HCT116 (cell line): ENCODE measurements at regions not wholly inside any gene's neighbourhood (a gene's known extent, or its start where the extent isn't known, plus 50 kb on each side); places are given as distances from the start of the nearest gene placed in this dataset.

Experiments used
- ATAC-seq: fragments of 200-7000 bp; cut with Tn5 transposase; 2 replicates; pipeline ENCODE4 v1.9.1; 2020; ENCODE audit warnings: mild to moderate bottlenecking, moderate library complexity
- BruUV-seq: library from RNA; stranded (reverse); fragments of 400-500 nt; replicated peaks from 2 replicates; lab custom pipeline; 2021; lab: Mats Ljungman, UMichigan
- CTCF ChIA-PET: fragments of 300-600 bp; sonication (Branson Sonifier 250); formaldehyde crosslinking; loops from one replicate; lab custom pipeline; 2021; ENCODE audit warnings: antibody characterized with exemption; lab: Charles Lee
- POLR2A ChIA-PET: fragments of 300-600, 350-600 bp; sonication (Branson Sonifier 250); formaldehyde crosslinking; loops from one replicate; lab custom pipeline; 2021; ENCODE audit warnings: antibody characterized with exemption; lab: Charles Lee
- RAD21 ChIA-PET, 2 experiments: fragments of 300-600 bp; sonication (Branson Sonifier 250); formaldehyde crosslinking; loops; one replicate each; lab custom pipeline; 2023; ENCODE audit warnings: low total read pairs in 2 of 2; ENCODE audit not compliant: uncharacterized antibody in 2 of 2, unreplicated experiment in 2 of 2, low non-redundant PET in 1 of 2; lab: Charles Lee
- DNase-seq: peaks from one replicate; pipeline ENCODE4 v3.0.0-alpha.2; 2010; ENCODE audit warnings: low read depth, low spot score
- H2AFZ ChIP-seq: fragments of 200-600 bp; shearing (Covaris generic), sonication (generic); 2 replicates; pipeline ENCODE4 v1.6.1; 2017; ENCODE audit warnings: low read depth, mixed run types, mixed read lengths, antibody characterized with exemption, low read length; ENCODE audit not compliant: poor library complexity, severe bottlenecking
- H3K27ac ChIP-seq: 2 replicates; pipeline ENCODE4 v1.5.1; 2012; ENCODE audit warnings: low read depth, low read length
- H3K27me3 ChIP-seq: fragments of 200-600 bp; sonication (generic); 2 replicates; pipeline ENCODE4 v1.6.1; 2016; ENCODE audit warnings: mixed run types, low read length, mixed read lengths; ENCODE audit not compliant: insufficient read depth
- H3K36me3 ChIP-seq, 2 experiments: fragments of 200-500 bp in 1 of 2; fragments of 200-600 bp in 1 of 2; sonication (Bioruptor generic) in 1 of 2; sonication (generic) in 1 of 2; 2 replicates each; pipeline versions ENCODE4 v1.5.1 to v1.6.1; 2014 to 2016; ENCODE audit warnings: low read length in 2 of 2, inconsistent platforms in 1 of 2, mixed read lengths in 1 of 2, mixed run types in 1 of 2; ENCODE audit not compliant: insufficient read depth in 2 of 2, control insufficient read depth in 1 of 2
- H3K4me1 ChIP-seq, 2 experiments: fragments of 200-600 bp in 1 of 2; sonication (generic) in 1 of 2; 2 replicates each; pipeline versions ENCODE4 v1.5.1 to v1.6.1; 2012 to 2017; ENCODE audit warnings: low read length in 2 of 2, inconsistent platforms in 1 of 2, mild to moderate bottlenecking in 1 of 2, mixed read lengths in 1 of 2, mixed run types in 1 of 2, moderate library complexity in 1 of 2; ENCODE audit not compliant: insufficient read depth in 2 of 2, control insufficient read depth in 1 of 2
- H3K4me2 ChIP-seq: fragments of 200-600 bp; sonication (generic); 2 replicates; pipeline ENCODE4 v1.6.1; 2017; ENCODE audit warnings: mixed run types, low read length, mixed read lengths
- H3K4me3 ChIP-seq, 2 experiments: fragments of 200-600 bp in 1 of 2; sonication (generic) in 1 of 2; replicated peaks in 1 of 2; 2 replicates each; pipeline ENCODE4 v1.5.1; 2011 to 2016; ENCODE audit warnings: low read length in 2 of 2, control low read depth in 1 of 2, low read depth in 1 of 2, mild to moderate bottlenecking in 1 of 2, mixed read lengths in 1 of 2, mixed run types in 1 of 2
- H3K79me2 ChIP-seq: fragments of 200-600 bp; sonication (generic); 2 replicates; pipeline ENCODE4 v1.6.1; 2017; ENCODE audit warnings: mild to moderate bottlenecking, mixed run types, low read length, moderate library complexity, mixed read lengths; ENCODE audit not compliant: insufficient read depth
- H3K9ac ChIP-seq: fragments of 200-600 bp; sonication (generic); 2 replicates; pipeline ENCODE4 v1.6.1; 2016; ENCODE audit warnings: low read length, mixed read lengths
- H3K9me2 ChIP-seq: fragments of 200-600 bp; sonication (generic), shearing (Covaris generic); 2 replicates; pipeline ENCODE4 v1.6.1; 2017; ENCODE audit warnings: mixed run types, mild to moderate bottlenecking, moderate library complexity; ENCODE audit not compliant: insufficient read depth
- H3K9me3 ChIP-seq, 2 experiments: fragments of 200-500 bp in 1 of 2; fragments of 200-600 bp in 1 of 2; sonication (Bioruptor generic) in 1 of 2; sonication (generic) in 1 of 2; 2 replicates each; pipeline ENCODE4 v1.6.1; 2014 to 2017; ENCODE audit warnings: low read length in 2 of 2, mixed read lengths in 2 of 2, inconsistent platforms in 1 of 2, low read depth in 1 of 2, mild to moderate bottlenecking in 1 of 2, mixed run types in 1 of 2, moderate library complexity in 1 of 2; ENCODE audit not compliant: control insufficient read depth in 1 of 2, insufficient read depth in 1 of 2
- H4K20me1 ChIP-seq: fragments of 200-600 bp; sonication (generic), shearing (Covaris generic); 2 replicates; pipeline ENCODE4 v1.6.1; 2017; ENCODE audit warnings: mixed run types, mild to moderate bottlenecking, moderate library complexity; ENCODE audit not compliant: insufficient read depth
- CBX3 ChIP-seq: IDR thresholded peaks from 2 replicates; pipeline ENCODE4 v1.6.1; 2012; ENCODE audit warnings: low read depth
- CEBPB ChIP-seq: IDR thresholded peaks from 2 replicates; pipeline ENCODE4 v1.6.1; 2012; ENCODE audit warnings: low read depth
- CTCF ChIP-seq, 3 experiments: fragments of 200-600 bp in 1 of 3; sonication (generic) in 1 of 3; IDR thresholded peaks in 2 of 3; conservative IDR thresholded peaks in 1 of 3; 2 replicates each; pipeline ENCODE4 v1.5.1; 2012 to 2017; ENCODE audit warnings: low read depth in 2 of 3, low read length in 2 of 3, antibody characterized with exemption in 1 of 3, borderline replicate concordance in 1 of 3, control low read depth in 1 of 3, mild to moderate bottlenecking in 1 of 3, mixed read lengths in 1 of 3, mixed run types in 1 of 3, moderate library complexity in 1 of 3; ENCODE audit not compliant: insufficient read depth in 1 of 3
- EGR1 ChIP-seq: IDR thresholded peaks from 2 replicates; pipeline ENCODE4 v1.6.1; 2012; ENCODE audit warnings: low read depth
- ELF1 ChIP-seq: IDR thresholded peaks from 2 replicates; pipeline ENCODE4 v1.6.1; 2012; ENCODE audit warnings: low read depth, borderline replicate concordance
- EZH2 ChIP-seq: fragments of 200-600 bp; sonication (generic); IDR thresholded peaks from 2 replicates; pipeline ENCODE4 v1.6.1; 2017; ENCODE audit warnings: antibody characterized with exemption, mixed run types
- EZH2phosphoT487 ChIP-seq: fragments of 200-600 bp; IDR thresholded peaks from 2 replicates; pipeline ENCODE4 v1.6.1; 2018; ENCODE audit warnings: antibody characterized with exemption, borderline replicate concordance
- FOSL1 ChIP-seq: IDR thresholded peaks from 2 replicates; pipeline ENCODE4 v1.6.1; 2012; ENCODE audit warnings: low read depth
- JUND ChIP-seq: IDR thresholded peaks from 2 replicates; pipeline ENCODE4 v1.6.1; 2012
- MAX ChIP-seq: IDR thresholded peaks from 2 replicates; pipeline ENCODE4 v1.6.1; 2012
- POLR2A ChIP-seq: IDR thresholded peaks from 2 replicates; pipeline ENCODE4 v1.7.0; 2011; ENCODE audit warnings: borderline replicate concordance; ENCODE audit not compliant: insufficient read depth, insufficient read length; ENCODE audit errors: extremely low read depth
- POLR2AphosphoS5 ChIP-seq: IDR thresholded peaks from 2 replicates; pipeline ENCODE4 v1.6.1; 2011; ENCODE audit warnings: mild to moderate bottlenecking, low read depth, low read length, moderate library complexity
- RAD21 ChIP-seq: IDR thresholded peaks from 2 replicates; pipeline ENCODE4 v1.6.1; 2012; ENCODE audit warnings: low read depth, mild to moderate bottlenecking
- REST ChIP-seq: IDR thresholded peaks from 2 replicates; pipeline ENCODE4 v1.6.1; 2012; ENCODE audit warnings: low read depth
- SP1 ChIP-seq: IDR thresholded peaks from 2 replicates; pipeline ENCODE4 v1.6.1; 2012; ENCODE audit warnings: low read depth
- TCF7L2 ChIP-seq: IDR thresholded peaks from 2 replicates; pipeline ENCODE4 v1.7.0; 2011; ENCODE audit warnings: borderline replicate concordance, inconsistent platforms; ENCODE audit not compliant: insufficient read depth, insufficient read length; ENCODE audit errors: extremely low read depth
- ZBTB33 ChIP-seq: IDR thresholded peaks from 2 replicates; pipeline ENCODE4 v1.6.1; 2011; ENCODE audit warnings: mild to moderate bottlenecking, low read length, moderate library complexity; ENCODE audit not compliant: insufficient replicate concordance; ENCODE audit errors: extremely low read depth
- ZFX ChIP-seq: fragments of 450-650 bp; IDR thresholded peaks from 2 replicates; pipeline ENCODE4 v1.6.1; 2017
- ZNF274 ChIP-seq: fragments of 200-500 bp; sonication (Bioruptor generic); IDR thresholded peaks from 2 replicates; pipeline ENCODE4 v1.6.1; 2014; ENCODE audit warnings: mild to moderate bottlenecking, low read depth, low read length, inconsistent platforms
- intact Hi-C: fragments of 100-400 bp; cut with micrococcal nuclease; formaldehyde crosslinking; loops from 2 replicates; pipeline ENCODE4 v1.10.0; 2022

GRCh38 chr11:104725796-104726408 is 172.4 kb downstream of the CASP12 start:
- Histone ChIP-seq H3K79me2 (no peaks in the 10 kb centered on the region), H3K36me3 (no peaks in the 10 kb centered on the region), H4K20me1 (no peaks in the 10 kb centered on the region), H3K27me3 (no peaks in the 10 kb centered on the region), H3K4me1 (no peaks in the 10 kb centered on the region), H3K4me2 (no peak overlapping the region), H3K9ac (no peak overlapping the region), H3K9me2 (no peaks in the 10 kb centered on the region), H3K27ac (no peak overlapping the region), H2AFZ (no peak overlapping the region), H3K4me3 (no peak overlapping the region), H3K9me3 (no peaks in the 10 kb centered on the region)
- BruUV-seq: no TSS peak
- intact Hi-C loops: no loop called here
- ChIA-PET RAD21 (no interaction called here), POLR2A (no interaction called here), CTCF (no interaction called here)
- DNase-seq: no peak
- no peak for TF ChIP-seq ZBTB33
- no peak for TF ChIP-seq CTCF (IDR thresholded peaks at IDR 0.05 in 2 of 3, conservative IDR thresholded peaks at IDR 0.05 in 1 of 3; ENCODE audit: borderline replicate concordance in 1 of 3, insufficient read depth in 1 of 3, low read depth in 2 of 3, low read length in 2 of 3)
- TF ChIP-seq SP1: no peak
- TF ChIP-seq POLR2A: no peak
- no peak for TF ChIP-seq ZFX
- TF ChIP-seq CBX3: no peak
- no peak for TF ChIP-seq TCF7L2
- TF ChIP-seq MAX: no peak
- no peak for TF ChIP-seq FOSL1
- no peak for TF ChIP-seq REST
- TF ChIP-seq ELF1: no peak
- no peak for TF ChIP-seq CEBPB
- TF ChIP-seq ZNF274: no peak
- no peak for TF ChIP-seq EZH2
- no peak for TF ChIP-seq RAD21
- no peak for TF ChIP-seq JUND
- no peak for TF ChIP-seq POLR2AphosphoS5
- no peak for TF ChIP-seq EZH2phosphoT487
- no peak for TF ChIP-seq EGR1
- ATAC-seq: no peak
